Neural cell (in vitro differentiated cells): ENCODE measurements at regions not wholly inside any gene's neighbourhood (a gene's known extent, or its start where the extent isn't known, plus 50 kb on each side); places are given as distances from the start of the nearest gene placed in this dataset.

ENCODE experiments used
- CTCF ChIP-seq: fragments of 450-650 bp; IDR thresholded peaks from 2 replicates; pipeline ENCODE4 v1.5.1; 2014; ENCODE audit warnings: antibody characterized with exemption, mild to moderate bottlenecking, moderate library complexity; ENCODE audit not compliant: poor library complexity, severe bottlenecking
- EP300 ChIP-seq: fragments of 450-650 bp; conservative IDR thresholded peaks from 2 replicates; pipeline ENCODE4 v1.6.1; 2014; ENCODE audit warnings: antibody characterized with exemption, mild to moderate bottlenecking, moderate library complexity; ENCODE audit not compliant: poor library complexity, severe bottlenecking
- EZH2 ChIP-seq: fragments of 200-600, 300-800 bp; shearing (Covaris generic), sonication (generic); IDR thresholded peaks from 2 replicates; pipeline ENCODE4 v1.6.1; 2014; ENCODE audit warnings: antibody characterized with exemption, low read length, borderline replicate concordance, mild to moderate bottlenecking; ENCODE audit not compliant: insufficient read depth, poor library complexity, severe bottlenecking
- MXI1 ChIP-seq: fragments of 450-650 bp; conservative IDR thresholded peaks from 2 replicates; pipeline ENCODE4 v1.6.1; 2014; ENCODE audit warnings: antibody characterized with exemption, mild to moderate bottlenecking; ENCODE audit not compliant: poor library complexity, severe bottlenecking
- POLR2AphosphoS5 ChIP-seq: IDR thresholded peaks from 2 replicates; pipeline ENCODE4 v1.6.1; 2012
- REST ChIP-seq: IDR thresholded peaks from 2 replicates; pipeline ENCODE4 v1.6.1; 2012; ENCODE audit warnings: borderline replicate concordance
- SMC3 ChIP-seq: fragments of 450-650 bp; conservative IDR thresholded peaks from 2 replicates; pipeline ENCODE4 v1.6.1; 2014; ENCODE audit warnings: antibody characterized with exemption, mild to moderate bottlenecking, moderate library complexity; ENCODE audit not compliant: poor library complexity
- TAF1 ChIP-seq: IDR thresholded peaks from 2 replicates; pipeline ENCODE4 v1.6.1; 2012; ENCODE audit warnings: low read depth

GRCh38 chr22:27453725-27454124 lies 347.8 kb downstream of the MN1 start:
- TF ChIP-seq POLR2AphosphoS5 (no peak), CTCF (no peak), EZH2 (no peak), MXI1 (no peak), EP300 (no peak), TAF1 (no peak), REST (no peak), SMC3 (no peak)
